Pancreas (tissue), 10 donors: ENCODE measurements at regions not wholly inside any gene's neighbourhood (a gene's known extent, or its start where the extent isn't known, plus 50 kb on each side); places are given as distances from the start of the nearest gene placed in this dataset.

Source experiments
- ATAC-seq, 4 donors: fragments of 200-7000 bp; cut with Tn5 transposase; one replicate each; pipeline versions ENCODE4 v1.8.0 to v1.9.1; 2020; ENCODE audit warnings: mild to moderate bottlenecking in 4 of 4, moderate library complexity in 4 of 4
- DNase-seq, 6 donors: peaks; one replicate each; pipeline ENCODE4 v3.0.0-alpha.2; 2020
- FAIRE-seq: peaks from 2 replicates; lab custom pipeline; 2012; peaks lifted over from hg19 to GRCh38; lab: Jason Lieb, UNC
- H3K27ac ChIP-seq, 4 donors: fragments of 200-600 bp; sonication (generic); 1 replicate in 3 of 4; 2 replicates in 1 of 4; pipeline versions ENCODE4 v1.5.0 to v1.8.0; 2020
- H3K27me3 ChIP-seq, 4 donors: fragments of 200-600 bp; one replicate each; pipeline ENCODE4 v1.8.0; 2021
- H3K36me3 ChIP-seq, 3 donors: fragments of 200-600 bp; sonication (generic) in 1 of 3; one replicate each; pipeline versions ENCODE4 v1.5.0 to v1.8.0; 2020 to 2021
- H3K4me1 ChIP-seq, 3 donors: fragments of 200-600 bp; one replicate each; pipeline ENCODE4 v1.8.0; 2021
- H3K4me3 ChIP-seq, 4 donors: fragments of 200-600 bp; sonication (generic) in 2 of 4; one replicate each; pipeline versions ENCODE4 v1.5.0 to v1.8.0; 2020 to 2021
- H3K9me3 ChIP-seq, 4 donors: fragments of 200-600 bp; one replicate each; pipeline ENCODE4 v1.8.0; 2021
- WGBS, 2 donors: extraction: QIAGEN DNeasy Blood & Tissue Kit; methylation state at CpG; one replicate each; pipeline ENCODE4 v1.1.7; 2013; 5-methylcytosine and 5-hydroxymethylcytosine counted together
- intact Hi-C, 3 donors: fragments of 100-400 bp; cut with DNase I; formaldehyde crosslinking; loops; one replicate each; pipeline versions ENCODE4 v1.11.1 to v1.14.2; 2022
- TF ChIP-seq, protein P1 (sequence below), 4 donors: fragments of 200-600 bp; sonication (generic) in 3 of 4; IDR thresholded peaks; one replicate each; pipeline versions ENCODE4 v1.5.0 to v1.8.0; 2021; ENCODE audit warnings: antibody characterized with exemption in 4 of 4
- donor health status: healthy with polysubstance abuse.
- donor health status: DM: no; HTN: no; CAD: no; lungs with moderate emphysema.
- donor health status: DM: no; HTN: no; CAD: no.
- donor health status: control.
- donor health status: control.
- donor health status: Bipolar disorder and iron deficiency.
- donor health status: DM: yes; HTN: yes; CAD: no.
- donor health status: DM: no; HTN: no; CAD: no.
- donor health status: DM: no; HTN: no; CAD: no.
- donor health status: DM: yes; HTN: yes; CAD: no.

DNA sequence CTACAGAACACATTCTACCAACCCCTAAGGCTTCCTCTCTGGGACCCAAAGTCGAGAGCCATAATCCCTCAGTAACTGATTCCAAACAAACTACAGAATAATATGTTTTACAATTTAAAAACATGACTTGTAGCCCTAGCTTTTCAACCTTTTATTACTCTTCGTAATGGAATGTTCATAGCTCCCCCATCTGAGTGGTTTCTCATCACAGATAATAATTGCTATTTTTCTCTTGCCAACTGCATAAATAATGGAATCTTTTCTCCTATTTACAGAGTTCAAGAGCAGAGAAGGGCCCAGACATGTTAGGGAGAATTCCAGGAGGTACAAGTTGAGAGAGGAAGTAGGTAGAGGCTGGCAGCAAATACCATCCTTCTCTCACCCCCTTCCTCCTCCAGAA is 59.9 kb upstream of the CERS6 start:
- H3K4me3 ChIP-seq: no peak overlapping the region
- no peak for DNase-seq
- TF ChIP-seq, protein P1, sequence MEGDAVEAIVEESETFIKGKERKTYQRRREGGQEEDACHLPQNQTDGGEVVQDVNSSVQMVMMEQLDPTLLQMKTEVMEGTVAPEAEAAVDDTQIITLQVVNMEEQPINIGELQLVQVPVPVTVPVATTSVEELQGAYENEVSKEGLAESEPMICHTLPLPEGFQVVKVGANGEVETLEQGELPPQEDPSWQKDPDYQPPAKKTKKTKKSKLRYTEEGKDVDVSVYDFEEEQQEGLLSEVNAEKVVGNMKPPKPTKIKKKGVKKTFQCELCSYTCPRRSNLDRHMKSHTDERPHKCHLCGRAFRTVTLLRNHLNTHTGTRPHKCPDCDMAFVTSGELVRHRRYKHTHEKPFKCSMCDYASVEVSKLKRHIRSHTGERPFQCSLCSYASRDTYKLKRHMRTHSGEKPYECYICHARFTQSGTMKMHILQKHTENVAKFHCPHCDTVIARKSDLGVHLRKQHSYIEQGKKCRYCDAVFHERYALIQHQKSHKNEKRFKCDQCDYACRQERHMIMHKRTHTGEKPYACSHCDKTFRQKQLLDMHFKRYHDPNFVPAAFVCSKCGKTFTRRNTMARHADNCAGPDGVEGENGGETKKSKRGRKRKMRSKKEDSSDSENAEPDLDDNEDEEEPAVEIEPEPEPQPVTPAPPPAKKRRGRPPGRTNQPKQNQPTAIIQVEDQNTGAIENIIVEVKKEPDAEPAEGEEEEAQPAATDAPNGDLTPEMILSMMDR (IDR thresholded peaks at IDR 0.05): no peak
- no peaks in the 10 kb centered on the region for H3K27me3 ChIP-seq
- no peaks in the 10 kb centered on the region for H3K9me3 ChIP-seq
- H3K4me1 ChIP-seq: no peaks in the 10 kb centered on the region
- intact Hi-C loops: no loop called here
- WGBS, 2 donors: 57 to 81% methylated on average over 2 of the region's 2 CpGs
- FAIRE-seq: no peak
- no peak for ATAC-seq
- H3K36me3 ChIP-seq: no peaks in the 10 kb centered on the region
- H3K27ac ChIP-seq: no peak overlapping the region

DNA sequence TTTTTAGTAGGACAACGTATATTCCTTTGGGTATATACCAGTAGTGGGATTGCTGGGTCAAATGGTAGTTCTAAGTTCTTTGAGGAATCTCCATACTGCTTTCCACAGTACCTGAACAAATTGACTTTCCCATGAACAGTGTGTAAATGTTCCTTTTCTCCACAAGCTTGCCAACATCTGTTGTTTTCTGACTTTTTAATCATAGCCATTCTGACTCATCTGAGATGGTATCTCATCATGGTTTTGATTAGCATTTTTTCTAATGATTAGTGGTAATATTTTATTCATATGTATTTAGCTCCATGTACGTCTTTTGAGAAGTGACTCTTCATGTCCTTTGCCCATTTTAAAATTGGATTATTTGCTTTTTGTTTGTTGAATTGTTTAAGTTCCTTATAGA is 58.4 kb upstream of the CERS6 start:
- FAIRE-seq (no peak), DNase-seq (no peak), ATAC-seq (no peak)
- WGBS, 2 donors: 86 to 94% methylated on average over 2 of the region's 2 CpGs
- TF ChIP-seq, protein P1 (IDR thresholded peaks at IDR 0.05): no peak
- no peaks in the 10 kb centered on the region for H3K27me3 ChIP-seq
- H3K4me3 ChIP-seq: no peak overlapping the region
- no peaks in the 10 kb centered on the region for H3K4me1 ChIP-seq
- intact Hi-C loops: no loop called here
- H3K9me3 ChIP-seq: no peaks in the 10 kb centered on the region
- no peak overlapping the region for H3K27ac ChIP-seq
- no peaks in the 10 kb centered on the region for H3K36me3 ChIP-seq

DNA sequence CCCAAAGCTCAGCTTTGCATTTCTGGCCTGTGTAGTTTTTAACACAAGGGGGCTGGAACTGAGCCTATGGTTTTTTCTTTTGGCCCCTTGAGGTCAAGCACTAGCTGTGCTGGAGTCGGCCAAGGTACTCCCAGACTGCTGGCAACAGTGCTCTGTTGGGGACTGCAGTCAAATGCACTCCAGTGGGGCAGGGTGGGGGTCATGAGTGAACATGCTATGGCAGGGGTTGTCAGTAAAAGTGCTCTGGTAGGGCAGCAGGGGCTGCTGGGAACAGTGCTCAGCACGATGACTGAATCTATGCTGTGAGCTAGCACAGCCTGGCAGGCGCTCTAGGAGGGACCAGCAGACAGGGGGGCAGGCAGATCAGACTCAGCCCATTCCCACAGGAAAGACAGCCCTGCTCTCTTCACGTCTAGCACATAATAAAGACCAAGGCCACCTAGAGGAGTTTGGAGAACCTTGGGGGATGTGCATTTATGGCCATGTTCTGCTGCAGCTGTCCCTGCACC is 55.0 kb upstream of the CERS6 start:
- ATAC-seq (no peak), FAIRE-seq (no peak), DNase-seq (no peak)
- 74 to 76% methylated on average over 4 of the region's 4 CpGs for WGBS, 2 donors
- no peak overlapping the region for H3K4me3 ChIP-seq
- no peak overlapping the region for H3K27ac ChIP-seq
- no peaks in the 10 kb centered on the region for H3K27me3 ChIP-seq
- intact Hi-C loops: no loop called here
- TF ChIP-seq, protein P1 (IDR thresholded peaks at IDR 0.05): no peak
- no peaks in the 10 kb centered on the region for H3K9me3 ChIP-seq
- no peaks in the 10 kb centered on the region for H3K36me3 ChIP-seq
- H3K4me1 ChIP-seq: peaks cover 5 to 15% (median 8%) of the 10 kb centered on the region in 3 donors

DNA sequence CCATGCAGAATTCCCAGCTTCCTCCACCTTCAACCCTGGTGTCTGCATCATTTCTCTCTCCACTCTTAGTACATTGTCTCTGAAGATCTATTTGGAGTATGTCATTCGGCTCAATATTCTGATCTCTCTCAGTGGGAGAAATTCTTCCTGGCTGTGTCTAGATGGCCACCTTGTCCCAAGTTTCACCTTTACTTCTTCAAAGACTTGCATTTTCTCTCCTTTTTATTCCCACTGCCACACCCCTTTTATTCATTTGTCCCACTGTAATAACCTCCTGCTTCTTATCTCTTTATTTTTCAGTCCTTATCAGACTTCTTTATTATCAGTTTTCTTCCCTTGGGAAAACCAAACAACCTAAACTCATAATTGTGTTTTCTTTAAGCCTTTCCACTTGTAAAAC is 54.3 kb upstream of the CERS6 start:
- WGBS, 2 donors: 63 to 65% methylated on average over 1 of the region's 1 CpG
- TF ChIP-seq, protein P1 (IDR thresholded peaks at IDR 0.05): no peak
- intact Hi-C loops: no loop called here
- no peak for FAIRE-seq
- H3K9me3 ChIP-seq: no peaks in the 10 kb centered on the region
- DNase-seq: no peak
- peaks cover 5 to 15% (median 8%) of the 10 kb centered on the region in 3 donors for H3K4me1 ChIP-seq
- ATAC-seq: peak in 1 of 4 donors; percentile 31
- no peaks in the 10 kb centered on the region for H3K27me3 ChIP-seq
- no peak overlapping the region for H3K27ac ChIP-seq
- no peaks in the 10 kb centered on the region for H3K36me3 ChIP-seq
- H3K4me3 ChIP-seq: no peak overlapping the region

DNA sequence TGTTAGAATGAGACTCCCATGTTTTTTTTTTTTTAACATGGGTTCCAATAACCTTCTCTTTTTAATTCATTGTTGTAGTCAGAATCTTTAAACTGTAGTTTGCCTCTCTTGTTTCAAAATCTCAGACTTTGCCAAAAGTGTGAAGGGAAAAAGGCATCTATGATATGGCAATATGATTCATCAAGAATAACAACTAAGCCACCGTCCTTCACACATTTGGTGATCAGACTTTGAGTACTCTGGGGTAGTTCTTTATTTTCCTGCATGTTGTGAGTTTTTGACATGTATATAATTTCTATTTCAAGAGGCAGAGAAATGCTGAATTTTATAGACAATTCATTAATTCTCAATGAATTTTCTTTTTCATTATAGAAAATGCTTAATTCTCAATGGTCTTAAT is 53.5 kb upstream of the CERS6 start:
- Histone ChIP-seq H3K9me3 (no peaks in the 10 kb centered on the region), H3K36me3 (no peaks in the 10 kb centered on the region), H3K4me3 (no peak overlapping the region), H3K27ac (no peak overlapping the region), H3K4me1 (peaks cover 5 to 15% (median 8%) of the 10 kb centered on the region in 3 donors), H3K27me3 (no peaks in the 10 kb centered on the region)
- 92 to 100% methylated on average over 1 of the region's 1 CpG for WGBS, 2 donors
- intact Hi-C loops: no loop called here
- TF ChIP-seq, protein P1 (IDR thresholded peaks at IDR 0.05): no peak
- no peak for FAIRE-seq
- ATAC-seq: no peak
- DNase-seq: no peak
